ENCODE measurements at regions not wholly inside any gene's neighbourhood (a gene's known extent, or its start where the extent isn't known, plus 50 kb on each side); places are given as distances from the start of the nearest gene placed in this dataset.

DNA sequence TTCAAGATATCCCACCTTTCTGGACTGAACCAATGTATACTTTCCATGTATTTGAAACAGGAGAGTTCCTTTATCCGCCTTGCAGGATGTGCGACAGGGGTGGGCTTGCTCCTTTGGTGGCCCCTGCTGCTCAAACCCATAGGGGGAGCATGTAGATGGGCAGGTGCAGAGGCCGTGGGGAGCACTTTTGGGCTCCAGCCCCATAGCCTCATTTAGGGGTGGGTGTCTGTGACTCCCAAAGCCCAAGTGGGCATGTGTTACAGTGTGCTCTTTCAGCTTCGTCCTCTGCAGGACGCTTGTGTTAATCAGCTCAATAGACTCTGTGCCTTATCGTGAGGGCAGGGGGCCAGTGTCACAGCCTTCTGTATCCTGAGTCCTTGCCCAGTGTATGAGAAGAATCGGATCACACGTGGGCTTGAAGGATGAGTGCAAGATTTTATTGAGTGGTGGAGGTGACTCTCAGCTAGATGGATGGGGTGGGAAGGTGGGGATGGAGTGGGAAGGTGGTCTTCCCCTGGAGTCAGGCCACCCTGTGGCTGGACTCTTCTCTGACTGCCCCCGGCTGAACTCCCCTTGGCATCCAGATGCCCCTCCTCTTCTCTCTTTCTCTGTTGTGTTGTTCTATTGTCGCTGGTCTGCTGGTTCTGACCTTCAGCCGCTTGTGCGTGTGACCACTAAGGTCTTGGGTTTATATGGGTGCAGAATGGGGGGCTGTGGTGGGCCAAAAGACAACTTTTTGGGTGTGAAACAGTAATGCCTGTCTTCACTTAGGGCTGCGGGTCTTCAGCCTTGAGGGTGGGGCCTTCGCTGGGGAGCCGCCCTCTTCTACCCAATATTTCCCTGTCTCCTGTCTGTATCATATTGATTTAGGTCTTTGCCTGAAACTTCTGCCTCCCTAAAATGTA, 262.2 kb downstream of the GLRX3 start:
- no peak for DNase-seq (ENCODE audit: low spot score)
- ChIA-PET POLR2A (ENCODE audit: low non-redundant PET) (no interaction called here), CTCF (no interaction called here)
- TF ChIP-seq CTCF (conservative IDR thresholded peaks at IDR 0.05; ENCODE audit: low read depth, low read length) (no peak), EZH2 (IDR thresholded peaks at IDR 0.05; ENCODE audit: borderline replicate concordance, low read depth, low read length, poor library complexity, severe bottlenecking) (no peak)
- H3K27me3 ChIP-seq (replicated peaks; ENCODE audit: insufficient read depth, low read depth, low read length, poor library complexity) = peaks cover 4% of the 10 kb centered on the region
- intact Hi-C loops (cut with micrococcal nuclease; ENCODE audit: unreplicated experiment) = no loop called here
- H3K36me3 ChIP-seq (ENCODE audit: insufficient read depth, low read length, poor library complexity, severe bottlenecking) = no peaks in the 10 kb centered on the region
- BruUV-seq (replicated peaks) = no TSS peak
- H3K4me3 ChIP-seq (ENCODE audit: low read depth, low read length, poor library complexity, severe bottlenecking) = no peak overlapping the region
- peaks cover 12% of the 10 kb centered on the region for H3K9me3 ChIP-seq (ENCODE audit: low read depth, low read length, poor library complexity, severe bottlenecking)
- H3K4me1 ChIP-seq (ENCODE audit: insufficient read depth, low read length, poor library complexity, severe bottlenecking) = no peaks in the 10 kb centered on the region
- H3K27ac ChIP-seq (ENCODE audit: low read depth, low read length, poor library complexity, severe bottlenecking) = no peak overlapping the region

DNA sequence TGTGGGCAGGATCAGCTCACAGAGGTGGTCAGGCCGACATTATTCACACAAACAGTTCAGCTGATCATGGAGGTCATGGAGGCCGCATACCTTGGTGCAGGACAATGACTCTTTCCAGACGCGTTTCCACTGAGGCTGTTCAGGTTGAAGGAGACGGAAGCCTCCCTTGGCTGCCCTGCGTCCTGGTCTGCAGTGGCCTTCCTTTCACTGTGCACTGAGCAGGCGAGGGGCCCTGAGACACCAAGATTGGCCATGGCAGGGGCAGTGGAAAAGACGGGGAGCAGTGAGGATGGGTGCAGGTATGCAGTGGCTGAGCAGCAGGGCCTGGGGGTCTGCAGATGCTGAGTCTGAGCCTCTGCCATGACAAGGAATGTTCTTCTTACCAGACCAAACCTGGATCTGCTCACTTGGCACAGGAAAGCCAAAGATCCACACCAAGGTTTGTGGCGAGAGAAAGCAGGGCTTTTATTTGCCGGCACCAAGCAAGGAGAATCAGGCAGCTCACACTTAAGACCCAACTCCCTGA, 263.3 kb downstream of the GLRX3 start:
- BruUV-seq (replicated peaks) = no TSS peak
- CTCF ChIA-PET = no interaction called here
- Histone ChIP-seq H3K4me3 (ENCODE audit: low read depth, low read length, poor library complexity, severe bottlenecking) (no peak overlapping the region), H3K27ac (ENCODE audit: low read depth, low read length, poor library complexity, severe bottlenecking) (no peak overlapping the region), H3K9me3 (ENCODE audit: low read depth, low read length, poor library complexity, severe bottlenecking) (peaks cover 12% of the 10 kb centered on the region), H3K36me3 (ENCODE audit: insufficient read depth, low read length, poor library complexity, severe bottlenecking) (no peaks in the 10 kb centered on the region), H3K4me1 (ENCODE audit: insufficient read depth, low read length, poor library complexity, severe bottlenecking) (no peaks in the 10 kb centered on the region), H3K27me3 (replicated peaks; ENCODE audit: insufficient read depth, low read depth, low read length, poor library complexity) (peaks cover 13% of the 10 kb centered on the region)
- DNase-seq (ENCODE audit: low spot score) = no peak
- intact Hi-C loops (cut with micrococcal nuclease; ENCODE audit: unreplicated experiment) = no loop called here
- no peak for TF ChIP-seq EZH2 (IDR thresholded peaks at IDR 0.05; ENCODE audit: borderline replicate concordance, low read depth, low read length, poor library complexity, severe bottlenecking)
- TF ChIP-seq CTCF (conservative IDR thresholded peaks at IDR 0.05; ENCODE audit: low read depth, low read length) = no peak
- POLR2A ChIA-PET (ENCODE audit: low non-redundant PET) = no interaction called here

DNA sequence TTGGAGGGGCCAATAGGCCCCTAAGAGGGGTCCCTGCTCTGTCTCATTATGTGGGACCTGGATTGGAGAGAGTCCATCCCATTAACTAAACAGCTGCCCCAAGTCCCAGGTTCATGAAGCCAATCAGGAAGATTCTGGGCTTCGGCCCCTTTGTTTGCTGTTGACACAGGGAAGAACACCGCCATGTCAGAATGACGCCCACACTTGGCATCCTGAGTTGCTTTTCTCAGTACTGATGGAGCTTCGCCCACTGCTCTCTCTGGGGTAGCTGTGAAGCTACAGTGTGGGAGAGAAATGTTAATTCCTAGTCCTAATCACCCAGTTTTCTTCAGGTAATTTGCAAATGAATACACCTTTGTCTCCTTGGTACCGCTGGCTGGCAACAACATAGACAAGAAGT, 264.7 kb downstream of the GLRX3 start:
- Histone ChIP-seq H3K9me3 (ENCODE audit: low read depth, low read length, poor library complexity, severe bottlenecking) (peaks cover 7% of the 10 kb centered on the region), H3K4me3 (ENCODE audit: low read depth, low read length, poor library complexity, severe bottlenecking) (no peak overlapping the region), H3K27me3 (replicated peaks; ENCODE audit: insufficient read depth, low read depth, low read length, poor library complexity) (peaks cover 17% of the 10 kb centered on the region), H3K4me1 (ENCODE audit: insufficient read depth, low read length, poor library complexity, severe bottlenecking) (no peaks in the 10 kb centered on the region), H3K36me3 (ENCODE audit: insufficient read depth, low read length, poor library complexity, severe bottlenecking) (no peaks in the 10 kb centered on the region), H3K27ac (ENCODE audit: low read depth, low read length, poor library complexity, severe bottlenecking) (no peak overlapping the region)
- no peak for DNase-seq (ENCODE audit: low spot score)
- no TSS peak for BruUV-seq (replicated peaks)
- TF ChIP-seq CTCF (conservative IDR thresholded peaks at IDR 0.05; ENCODE audit: low read depth, low read length) (no peak), EZH2 (IDR thresholded peaks at IDR 0.05; ENCODE audit: borderline replicate concordance, low read depth, low read length, poor library complexity, severe bottlenecking) (no peak)
- CTCF ChIA-PET = no interaction called here
- POLR2A ChIA-PET (ENCODE audit: low non-redundant PET) = no interaction called here
- intact Hi-C loops (cut with micrococcal nuclease; ENCODE audit: unreplicated experiment) = no loop called here

Measured in A673 (cell line).